ENCODE measurements at regions not wholly inside any gene's neighbourhood (a gene's known extent, or its start where the extent isn't known, plus 50 kb on each side); places are given as distances from the start of the nearest gene placed in this dataset.

- Histone ChIP-seq H3K4me3 (no peak overlapping the region), H3K9me3 (no peaks in the 10 kb centered on the region), H3K27ac (no peak overlapping the region), H3K36me3 (no peaks in the 10 kb centered on the region), H3K4me1 (peaks cover 0 to 8% (median 4%) of the 10 kb centered on the region in 4 donors), H3K27me3 (no peaks in the 10 kb centered on the region)
- DNase-seq = no peak
- no peak for TF ChIP-seq CTCF (IDR thresholded peaks at IDR 0.05)
- intact Hi-C loops (cut with DNase I; ENCODE audit: low total_unique reads) = no loop called here
Measured at GRCh38 chr9:99471033-99471432, 249.0 kb downstream of the SEC61B start.

GRCh38 chr9:99472240-99472915 lies 250.3 kb downstream of the SEC61B start:
- intact Hi-C loops (cut with DNase I; ENCODE audit: low total_unique reads) = no loop called here
- Histone ChIP-seq H3K36me3 (no peaks in the 10 kb centered on the region), H3K9me3 (no peaks in the 10 kb centered on the region), H3K27ac (no peak overlapping the region), H3K4me3 (no peak overlapping the region), H3K27me3 (no peaks in the 10 kb centered on the region), H3K4me1 (peaks cover 0 to 6% (median 0%) of the 10 kb centered on the region in 4 donors)
- no peak for DNase-seq
- no peak for TF ChIP-seq CTCF (IDR thresholded peaks at IDR 0.05)

- intact Hi-C loops (cut with DNase I; ENCODE audit: low total_unique reads) = no loop called here
- H3K27ac ChIP-seq = no peak overlapping the region
- H3K27me3 ChIP-seq = no peaks in the 10 kb centered on the region
- no peaks in the 10 kb centered on the region for H3K9me3 ChIP-seq
- no peak for DNase-seq
- no peak overlapping the region for H3K4me3 ChIP-seq
- H3K36me3 ChIP-seq = no peaks in the 10 kb centered on the region
- H3K4me1 ChIP-seq = peaks cover 0 to 6% (median 0%) of the 10 kb centered on the region in 4 donors
- no peak for TF ChIP-seq CTCF (IDR thresholded peaks at IDR 0.05)
Measured at GRCh38 chr9:99472916-99473245, 250.8 kb downstream of the SEC61B start.

GRCh38 chr9:99474186-99474585 lies 252.1 kb downstream of the SEC61B start:
- intact Hi-C loops (cut with DNase I; ENCODE audit: low total_unique reads) = no loop called here
- TF ChIP-seq CTCF (IDR thresholded peaks at IDR 0.05) = no peak
- H3K4me3 ChIP-seq = no peak overlapping the region
- no peaks in the 10 kb centered on the region for H3K36me3 ChIP-seq
- H3K27ac ChIP-seq = no peak overlapping the region
- H3K4me1 ChIP-seq = peaks cover 0 to 6% (median 0%) of the 10 kb centered on the region in 4 donors
- DNase-seq = no peak
- H3K9me3 ChIP-seq = no peaks in the 10 kb centered on the region
- no peaks in the 10 kb centered on the region for H3K27me3 ChIP-seq

- Histone ChIP-seq H3K27ac (no peak overlapping the region), H3K9me3 (no peaks in the 10 kb centered on the region), H3K4me3 (no peak overlapping the region), H3K4me1 (peaks cover 0 to 6% (median 0%) of the 10 kb centered on the region in 4 donors), H3K36me3 (no peaks in the 10 kb centered on the region), H3K27me3 (no peaks in the 10 kb centered on the region)
- no peak for DNase-seq
- intact Hi-C loops (cut with DNase I; ENCODE audit: low total_unique reads) = no loop called here
- TF ChIP-seq CTCF (IDR thresholded peaks at IDR 0.05) = no peak
Measured at GRCh38 chr9:99475401-99476065, 253.5 kb downstream of the SEC61B start.

All from tibial artery (tissue), 4 donors.